Neural cell (in vitro differentiated cells): ENCODE measurements at regions not wholly inside any gene's neighbourhood (a gene's known extent, or its start where the extent isn't known, plus 50 kb on each side); places are given as distances from the start of the nearest gene placed in this dataset.

Experiments used
- H2AFZ ChIP-seq: fragments of 200-600, 300-800 bp; sonication (generic), shearing (Covaris generic); 2 replicates; pipeline ENCODE4 v1.6.0; 2014; ENCODE audit warnings: low read depth, mild to moderate bottlenecking, antibody characterized with exemption, low read length, moderate library complexity
- H3F3A ChIP-seq: fragments of 200-600 bp; shearing (Covaris generic); 2 replicates; pipeline ENCODE4 v1.6.1; 2016; ENCODE audit warnings: mild to moderate bottlenecking, moderate library complexity, mixed read lengths, antibody characterized with exemption, low read length; ENCODE audit not compliant: insufficient read depth, poor library complexity, severe bottlenecking
- H3K27ac ChIP-seq: fragments of 200-600, 300-800 bp; sonication (generic), shearing (Covaris generic); 2 replicates; pipeline ENCODE4 v1.5.1; 2014; ENCODE audit warnings: mild to moderate bottlenecking, low read length, moderate library complexity
- H3K27me3 ChIP-seq: fragments of 300-800, 200-600 bp; sonication (generic), shearing (Covaris generic); 2 replicates; pipeline ENCODE4 v1.6.0; 2014; ENCODE audit warnings: mild to moderate bottlenecking, low read depth, low read length, moderate library complexity; ENCODE audit not compliant: insufficient read depth
- H3K36me3 ChIP-seq: fragments of 300-800, 200-600 bp; sonication (generic), shearing (Covaris generic); 2 replicates; pipeline ENCODE4 v1.5.1; 2014; ENCODE audit warnings: mild to moderate bottlenecking, antibody characterized with exemption, low read length, moderate library complexity; ENCODE audit not compliant: insufficient read depth
- H3K4me2 ChIP-seq: fragments of 300-800, 200-600 bp; sonication (generic), shearing (Covaris generic); 2 replicates; pipeline ENCODE4 v1.6.0; 2014; ENCODE audit warnings: mild to moderate bottlenecking, low read length
- H3K4me3 ChIP-seq: fragments of 300-800, 200-600 bp; sonication (generic), shearing (Covaris generic); 2 replicates; pipeline ENCODE4 v1.5.1; 2014; ENCODE audit warnings: mild to moderate bottlenecking, low read length, moderate library complexity
- H3K79me2 ChIP-seq: fragments of 200-600 bp; shearing (Covaris generic); replicated peaks from 2 replicates; pipeline ENCODE4 v1.6.0; 2014; ENCODE audit warnings: mild to moderate bottlenecking, low read length, moderate library complexity; ENCODE audit not compliant: insufficient read depth
- H3K9ac ChIP-seq: fragments of 300-800, 200-600 bp; sonication (generic), shearing (Covaris generic); 2 replicates; pipeline ENCODE4 v1.6.1; 2016; ENCODE audit warnings: mild to moderate bottlenecking, low read length, mixed read lengths
- H3K9me2 ChIP-seq: fragments of 200-600 bp; shearing (Covaris generic); 2 replicates; pipeline ENCODE4 v1.6.1; 2016; ENCODE audit warnings: mild to moderate bottlenecking, low read length, mixed read lengths; ENCODE audit not compliant: insufficient read depth
- H3K9me3 ChIP-seq: fragments of 200-600, 300-800 bp; sonication (generic), shearing (Covaris generic); 2 replicates; pipeline ENCODE4 v1.6.1; 2016; ENCODE audit warnings: mild to moderate bottlenecking, mixed run types, low read length, moderate library complexity, mixed read lengths
- H4K20me1 ChIP-seq: fragments of 200-600 bp; shearing (Covaris generic); 2 replicates; pipeline ENCODE4 v1.6.1; 2016; ENCODE audit warnings: mild to moderate bottlenecking, mixed run types; ENCODE audit not compliant: insufficient read depth
- EP300 ChIP-seq: fragments of 450-650 bp; conservative IDR thresholded peaks from 2 replicates; pipeline ENCODE4 v1.6.1; 2014; ENCODE audit warnings: antibody characterized with exemption, mild to moderate bottlenecking, moderate library complexity; ENCODE audit not compliant: poor library complexity, severe bottlenecking
- EZH2 ChIP-seq: fragments of 200-600, 300-800 bp; shearing (Covaris generic), sonication (generic); IDR thresholded peaks from 2 replicates; pipeline ENCODE4 v1.6.1; 2014; ENCODE audit warnings: antibody characterized with exemption, low read length, borderline replicate concordance, mild to moderate bottlenecking; ENCODE audit not compliant: insufficient read depth, poor library complexity, severe bottlenecking
- MXI1 ChIP-seq: fragments of 450-650 bp; conservative IDR thresholded peaks from 2 replicates; pipeline ENCODE4 v1.6.1; 2014; ENCODE audit warnings: antibody characterized with exemption, mild to moderate bottlenecking; ENCODE audit not compliant: poor library complexity, severe bottlenecking
- POLR2AphosphoS5 ChIP-seq: IDR thresholded peaks from 2 replicates; pipeline ENCODE4 v1.6.1; 2012
- RAD21 ChIP-seq: fragments of 450-650 bp; conservative IDR thresholded peaks from 2 replicates; pipeline ENCODE4 v1.6.1; 2014; ENCODE audit warnings: antibody characterized with exemption, mild to moderate bottlenecking, moderate library complexity
- SMC3 ChIP-seq: fragments of 450-650 bp; conservative IDR thresholded peaks from 2 replicates; pipeline ENCODE4 v1.6.1; 2014; ENCODE audit warnings: antibody characterized with exemption, mild to moderate bottlenecking, moderate library complexity; ENCODE audit not compliant: poor library complexity
- TAF1 ChIP-seq: IDR thresholded peaks from 2 replicates; pipeline ENCODE4 v1.6.1; 2012; ENCODE audit warnings: low read depth
- TF ChIP-seq, protein P1 (sequence below): IDR thresholded peaks from 2 replicates; pipeline ENCODE4 v1.6.1; 2012; ENCODE audit warnings: borderline replicate concordance
- TF ChIP-seq, protein P2 (sequence below): fragments of 450-650 bp; IDR thresholded peaks from 2 replicates; pipeline ENCODE4 v1.5.1; 2014; ENCODE audit warnings: antibody characterized with exemption, mild to moderate bottlenecking, moderate library complexity; ENCODE audit not compliant: poor library complexity, severe bottlenecking

DNA sequence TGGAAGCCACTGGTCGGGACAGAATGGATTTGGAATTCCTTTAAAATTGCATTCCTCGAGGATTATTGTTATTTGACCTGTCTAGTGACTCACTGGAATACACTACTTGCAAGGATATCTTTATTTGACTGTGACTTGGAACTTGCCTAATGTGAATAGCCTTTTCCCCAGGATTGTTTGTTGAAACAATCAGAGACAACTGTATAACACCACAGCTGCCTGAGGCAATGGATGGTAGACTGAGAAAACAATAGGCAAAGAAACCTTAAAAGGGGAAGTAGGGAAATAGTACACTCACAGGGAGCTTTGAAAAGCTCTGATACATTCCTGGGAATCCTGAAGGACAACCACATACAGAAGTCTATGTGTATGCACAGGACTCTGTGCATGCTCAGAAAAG lies 465.3 kb downstream of the BMP2 start:
- Histone ChIP-seq H3K9ac (no peak overlapping the region), H3F3A (no peaks in the 10 kb centered on the region)

GRCh38 chr20:7237251-7237650 lies 469.8 kb downstream of the BMP2 start:
- Histone ChIP-seq H3K4me2 (no peak overlapping the region), H3K27me3 (no peaks in the 10 kb centered on the region), H3K9me2 (no peaks in the 10 kb centered on the region), H3K79me2 (no peaks in the 10 kb centered on the region), H4K20me1 (no peaks in the 10 kb centered on the region), H2AFZ (no peak overlapping the region), H3K9ac (no peak overlapping the region), H3K4me3 (peak overlapping the region; percentile 20), H3K27ac (peak overlapping the region; percentile 40), H3F3A (no peaks in the 10 kb centered on the region), H3K9me3 (no peaks in the 10 kb centered on the region), H3K36me3 (no peaks in the 10 kb centered on the region)
- TF ChIP-seq RAD21 (no peak), EZH2 (no peak), SMC3 (no peak), POLR2AphosphoS5 (no peak), TAF1 (no peak), MXI1 (no peak), EP300 (no peak)
- TF ChIP-seq, protein P1, sequence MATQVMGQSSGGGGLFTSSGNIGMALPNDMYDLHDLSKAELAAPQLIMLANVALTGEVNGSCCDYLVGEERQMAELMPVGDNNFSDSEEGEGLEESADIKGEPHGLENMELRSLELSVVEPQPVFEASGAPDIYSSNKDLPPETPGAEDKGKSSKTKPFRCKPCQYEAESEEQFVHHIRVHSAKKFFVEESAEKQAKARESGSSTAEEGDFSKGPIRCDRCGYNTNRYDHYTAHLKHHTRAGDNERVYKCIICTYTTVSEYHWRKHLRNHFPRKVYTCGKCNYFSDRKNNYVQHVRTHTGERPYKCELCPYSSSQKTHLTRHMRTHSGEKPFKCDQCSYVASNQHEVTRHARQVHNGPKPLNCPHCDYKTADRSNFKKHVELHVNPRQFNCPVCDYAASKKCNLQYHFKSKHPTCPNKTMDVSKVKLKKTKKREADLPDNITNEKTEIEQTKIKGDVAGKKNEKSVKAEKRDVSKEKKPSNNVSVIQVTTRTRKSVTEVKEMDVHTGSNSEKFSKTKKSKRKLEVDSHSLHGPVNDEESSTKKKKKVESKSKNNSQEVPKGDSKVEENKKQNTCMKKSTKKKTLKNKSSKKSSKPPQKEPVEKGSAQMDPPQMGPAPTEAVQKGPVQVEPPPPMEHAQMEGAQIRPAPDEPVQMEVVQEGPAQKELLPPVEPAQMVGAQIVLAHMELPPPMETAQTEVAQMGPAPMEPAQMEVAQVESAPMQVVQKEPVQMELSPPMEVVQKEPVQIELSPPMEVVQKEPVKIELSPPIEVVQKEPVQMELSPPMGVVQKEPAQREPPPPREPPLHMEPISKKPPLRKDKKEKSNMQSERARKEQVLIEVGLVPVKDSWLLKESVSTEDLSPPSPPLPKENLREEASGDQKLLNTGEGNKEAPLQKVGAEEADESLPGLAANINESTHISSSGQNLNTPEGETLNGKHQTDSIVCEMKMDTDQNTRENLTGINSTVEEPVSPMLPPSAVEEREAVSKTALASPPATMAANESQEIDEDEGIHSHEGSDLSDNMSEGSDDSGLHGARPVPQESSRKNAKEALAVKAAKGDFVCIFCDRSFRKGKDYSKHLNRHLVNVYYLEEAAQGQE: no peak
- TF ChIP-seq, protein P2, sequence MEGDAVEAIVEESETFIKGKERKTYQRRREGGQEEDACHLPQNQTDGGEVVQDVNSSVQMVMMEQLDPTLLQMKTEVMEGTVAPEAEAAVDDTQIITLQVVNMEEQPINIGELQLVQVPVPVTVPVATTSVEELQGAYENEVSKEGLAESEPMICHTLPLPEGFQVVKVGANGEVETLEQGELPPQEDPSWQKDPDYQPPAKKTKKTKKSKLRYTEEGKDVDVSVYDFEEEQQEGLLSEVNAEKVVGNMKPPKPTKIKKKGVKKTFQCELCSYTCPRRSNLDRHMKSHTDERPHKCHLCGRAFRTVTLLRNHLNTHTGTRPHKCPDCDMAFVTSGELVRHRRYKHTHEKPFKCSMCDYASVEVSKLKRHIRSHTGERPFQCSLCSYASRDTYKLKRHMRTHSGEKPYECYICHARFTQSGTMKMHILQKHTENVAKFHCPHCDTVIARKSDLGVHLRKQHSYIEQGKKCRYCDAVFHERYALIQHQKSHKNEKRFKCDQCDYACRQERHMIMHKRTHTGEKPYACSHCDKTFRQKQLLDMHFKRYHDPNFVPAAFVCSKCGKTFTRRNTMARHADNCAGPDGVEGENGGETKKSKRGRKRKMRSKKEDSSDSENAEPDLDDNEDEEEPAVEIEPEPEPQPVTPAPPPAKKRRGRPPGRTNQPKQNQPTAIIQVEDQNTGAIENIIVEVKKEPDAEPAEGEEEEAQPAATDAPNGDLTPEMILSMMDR: no peak

More for the DNA sequence above, 465.3 kb downstream of the BMP2 start:
- no peak overlapping the region for H2AFZ ChIP-seq
- H3K4me3 ChIP-seq: no peak overlapping the region
- H3K9me2 ChIP-seq: no peaks in the 10 kb centered on the region
- H4K20me1 ChIP-seq: no peaks in the 10 kb centered on the region
- no peaks in the 10 kb centered on the region for H3K36me3 ChIP-seq
- H3K9me3 ChIP-seq: no peaks in the 10 kb centered on the region
- no peak overlapping the region for H3K4me2 ChIP-seq
- H3K27ac ChIP-seq: no peak overlapping the region
- TF ChIP-seq SMC3: no peak
- no peak for TF ChIP-seq EP300
- no peak for TF ChIP-seq POLR2AphosphoS5
- TF ChIP-seq, protein P1: no peak
- no peak for TF ChIP-seq TAF1
- no peaks in the 10 kb centered on the region for H3K27me3 ChIP-seq
- no peaks in the 10 kb centered on the region for H3K79me2 ChIP-seq
